ENCODE measurements at regions not wholly inside any gene's neighbourhood (a gene's known extent, or its start where the extent isn't known, plus 50 kb on each side); places are given as distances from the start of the nearest gene placed in this dataset.

DNA sequence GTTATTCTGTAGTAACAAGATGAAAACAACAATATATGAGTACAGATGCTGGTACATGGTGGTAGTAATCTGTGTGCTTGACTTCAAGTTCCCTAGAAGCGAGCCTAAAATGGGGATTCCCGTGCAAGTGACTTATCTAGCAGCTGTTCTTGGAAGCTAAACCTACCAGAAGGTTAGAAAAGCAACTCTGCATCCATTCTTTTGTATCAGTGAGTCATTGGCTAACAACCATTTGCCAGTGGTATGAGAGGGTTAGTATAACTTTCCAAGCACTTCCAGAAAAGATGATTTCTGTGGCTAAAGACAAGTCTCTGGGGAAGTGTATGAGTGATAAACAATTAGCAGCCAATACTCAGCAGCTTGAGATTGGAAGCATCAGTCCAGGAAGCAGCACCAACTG, 787.7 kb upstream of the CDH6 start:
- TF ChIP-seq, protein P1, sequence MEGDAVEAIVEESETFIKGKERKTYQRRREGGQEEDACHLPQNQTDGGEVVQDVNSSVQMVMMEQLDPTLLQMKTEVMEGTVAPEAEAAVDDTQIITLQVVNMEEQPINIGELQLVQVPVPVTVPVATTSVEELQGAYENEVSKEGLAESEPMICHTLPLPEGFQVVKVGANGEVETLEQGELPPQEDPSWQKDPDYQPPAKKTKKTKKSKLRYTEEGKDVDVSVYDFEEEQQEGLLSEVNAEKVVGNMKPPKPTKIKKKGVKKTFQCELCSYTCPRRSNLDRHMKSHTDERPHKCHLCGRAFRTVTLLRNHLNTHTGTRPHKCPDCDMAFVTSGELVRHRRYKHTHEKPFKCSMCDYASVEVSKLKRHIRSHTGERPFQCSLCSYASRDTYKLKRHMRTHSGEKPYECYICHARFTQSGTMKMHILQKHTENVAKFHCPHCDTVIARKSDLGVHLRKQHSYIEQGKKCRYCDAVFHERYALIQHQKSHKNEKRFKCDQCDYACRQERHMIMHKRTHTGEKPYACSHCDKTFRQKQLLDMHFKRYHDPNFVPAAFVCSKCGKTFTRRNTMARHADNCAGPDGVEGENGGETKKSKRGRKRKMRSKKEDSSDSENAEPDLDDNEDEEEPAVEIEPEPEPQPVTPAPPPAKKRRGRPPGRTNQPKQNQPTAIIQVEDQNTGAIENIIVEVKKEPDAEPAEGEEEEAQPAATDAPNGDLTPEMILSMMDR (conservative IDR thresholded peaks at IDR 0.05; ENCODE audit: low read length): no peak
- TF ChIP-seq EZH2phosphoT487 (IDR thresholded peaks at IDR 0.05; ENCODE audit: borderline replicate concordance, low read depth, low read length): no peak

Measured in OCI-LY7 (cell line).